ENCODE measurements at regions not wholly inside any gene's neighbourhood (a gene's known extent, or its start where the extent isn't known, plus 50 kb on each side); places are given as distances from the start of the nearest gene placed in this dataset.
A peak's percentile ranks its signal among the peaks of the same experiment; 100 is the strongest.

DNA sequence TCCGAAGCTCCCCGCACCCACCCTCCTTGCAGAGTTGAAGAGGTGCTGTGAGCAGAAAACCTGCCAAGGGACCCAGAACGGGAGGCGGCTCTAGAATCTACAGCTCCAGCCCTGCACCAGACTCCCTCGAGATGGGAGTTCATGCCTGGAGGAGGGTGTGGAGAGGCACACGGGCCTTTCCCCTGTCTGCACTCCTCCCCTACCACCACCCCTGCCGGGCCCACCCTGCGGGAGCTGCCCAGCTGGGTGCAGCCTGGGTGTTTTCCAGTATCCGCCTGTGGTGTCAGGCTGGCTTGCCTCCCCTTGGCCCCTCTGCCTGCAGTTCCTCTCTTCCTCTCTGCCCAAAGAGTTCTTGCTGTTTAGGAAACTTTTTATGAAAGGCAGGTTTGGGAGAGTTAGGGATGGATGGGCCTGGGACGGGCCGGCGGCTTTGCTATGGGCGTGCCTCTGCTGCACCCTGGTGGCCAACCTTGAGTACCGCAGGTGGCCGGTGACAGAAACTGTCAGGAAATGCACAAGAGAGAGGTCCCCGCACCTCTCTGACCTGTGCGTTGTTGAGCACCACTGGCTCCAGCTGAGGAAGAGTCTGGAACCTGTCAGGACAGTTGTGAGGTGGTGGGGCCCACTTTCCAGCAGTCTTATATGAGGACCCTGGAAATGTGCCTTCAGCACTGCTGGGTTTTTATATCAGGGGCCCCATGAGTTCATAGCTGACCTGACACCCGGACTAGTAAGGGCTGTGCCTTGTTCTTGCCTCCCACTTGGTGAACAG, 354.1 kb downstream of the SEC14L1 start (continued):
- peak; percentile 77; the same call in 1 of the 2 replicates for TF ChIP-seq ZBED4 (CRISPR knock-in tag; IDR thresholded peaks at IDR 0.05; ENCODE audit: borderline replicate concordance)
- TF ChIP-seq ZNF776 (CRISPR knock-in tag; IDR thresholded peaks at IDR 0.05), result peak; percentile 73; the same call in 1 of the 2 replicates
- no peak for TF ChIP-seq MED8 (CRISPR knock-in tag; IDR thresholded peaks at IDR 0.05; ENCODE audit: insufficient replicate concordance)
- TF ChIP-seq ZNF615 (CRISPR knock-in tag; IDR thresholded peaks at IDR 0.05; ENCODE audit: borderline replicate concordance), result 0 out of 2 replicates have a peak, but pooled peaks have one; percentile 49
- peak; percentile 80 for TF ChIP-seq NRL (CRISPR knock-in tag; IDR thresholded peaks at IDR 0.05; ENCODE audit: borderline replicate concordance)
- TF ChIP-seq MXI1 (IDR thresholded peaks at IDR 0.05; ENCODE audit: borderline replicate concordance, low read depth, low read length), result 0 out of 3 replicates have a peak, but pooled peaks have one; percentile 20
- peak; percentile 47; the same call in 1 of the 2 replicates for TF ChIP-seq MEIS2 (CRISPR knock-in tag; IDR thresholded peaks at IDR 0.05)
- peak; percentile 39 for TF ChIP-seq SAP130 (CRISPR knock-in tag; IDR thresholded peaks at IDR 0.05; ENCODE audit: low read depth)
- no peak for TF ChIP-seq ONECUT2 (CRISPR knock-in tag; IDR thresholded peaks at IDR 0.05)
- TF ChIP-seq ERF (CRISPR knock-in tag; IDR thresholded peaks at IDR 0.05), result peak; percentile 86; the same call in 1 of the 2 replicates
- peak; percentile 42; the same call in 1 of the 2 replicates for TF ChIP-seq JUN (CRISPR knock-in tag; IDR thresholded peaks at IDR 0.05)
- TF ChIP-seq, protein P1, sequence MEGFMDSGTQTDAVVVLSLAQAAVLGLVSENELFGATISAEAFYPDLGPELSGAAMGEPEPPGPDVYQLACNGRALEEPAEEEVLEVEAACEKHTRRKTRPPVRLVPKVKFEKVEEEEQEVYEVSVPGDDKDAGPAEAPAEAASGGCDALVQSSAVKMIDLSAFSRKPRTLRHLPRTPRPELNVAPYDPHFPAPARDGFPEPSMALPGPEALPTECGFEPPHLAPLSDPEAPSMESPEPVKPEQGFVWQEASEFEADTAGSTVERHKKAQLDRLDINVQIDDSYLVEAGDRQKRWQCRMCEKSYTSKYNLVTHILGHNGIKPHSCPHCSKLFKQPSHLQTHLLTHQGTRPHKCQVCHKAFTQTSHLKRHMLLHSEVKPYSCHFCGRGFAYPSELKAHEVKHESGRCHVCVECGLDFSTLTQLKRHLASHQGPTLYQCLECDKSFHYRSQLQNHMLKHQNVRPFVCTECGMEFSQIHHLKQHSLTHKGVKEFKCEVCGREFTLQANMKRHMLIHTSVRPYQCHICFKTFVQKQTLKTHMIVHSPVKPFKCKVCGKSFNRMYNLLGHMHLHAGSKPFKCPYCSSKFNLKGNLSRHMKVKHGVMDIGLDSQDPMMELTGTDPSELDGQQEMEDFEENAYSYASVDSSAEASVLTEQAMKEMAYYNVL (CRISPR knock-in tag; IDR thresholded peaks at IDR 0.05; ENCODE audit: borderline replicate concordance), result peak; percentile 74
- no peak for TF ChIP-seq ZNF800 (CRISPR knock-in tag; IDR thresholded peaks at IDR 0.05)
- TF ChIP-seq, protein P2, sequence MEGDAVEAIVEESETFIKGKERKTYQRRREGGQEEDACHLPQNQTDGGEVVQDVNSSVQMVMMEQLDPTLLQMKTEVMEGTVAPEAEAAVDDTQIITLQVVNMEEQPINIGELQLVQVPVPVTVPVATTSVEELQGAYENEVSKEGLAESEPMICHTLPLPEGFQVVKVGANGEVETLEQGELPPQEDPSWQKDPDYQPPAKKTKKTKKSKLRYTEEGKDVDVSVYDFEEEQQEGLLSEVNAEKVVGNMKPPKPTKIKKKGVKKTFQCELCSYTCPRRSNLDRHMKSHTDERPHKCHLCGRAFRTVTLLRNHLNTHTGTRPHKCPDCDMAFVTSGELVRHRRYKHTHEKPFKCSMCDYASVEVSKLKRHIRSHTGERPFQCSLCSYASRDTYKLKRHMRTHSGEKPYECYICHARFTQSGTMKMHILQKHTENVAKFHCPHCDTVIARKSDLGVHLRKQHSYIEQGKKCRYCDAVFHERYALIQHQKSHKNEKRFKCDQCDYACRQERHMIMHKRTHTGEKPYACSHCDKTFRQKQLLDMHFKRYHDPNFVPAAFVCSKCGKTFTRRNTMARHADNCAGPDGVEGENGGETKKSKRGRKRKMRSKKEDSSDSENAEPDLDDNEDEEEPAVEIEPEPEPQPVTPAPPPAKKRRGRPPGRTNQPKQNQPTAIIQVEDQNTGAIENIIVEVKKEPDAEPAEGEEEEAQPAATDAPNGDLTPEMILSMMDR (CRISPR knock-in tag; IDR thresholded peaks at IDR 0.05), result peak; percentile 97
- no peak for TF ChIP-seq FOXM1 (CRISPR knock-in tag; IDR thresholded peaks at IDR 0.05)
- TF ChIP-seq, protein P3, sequence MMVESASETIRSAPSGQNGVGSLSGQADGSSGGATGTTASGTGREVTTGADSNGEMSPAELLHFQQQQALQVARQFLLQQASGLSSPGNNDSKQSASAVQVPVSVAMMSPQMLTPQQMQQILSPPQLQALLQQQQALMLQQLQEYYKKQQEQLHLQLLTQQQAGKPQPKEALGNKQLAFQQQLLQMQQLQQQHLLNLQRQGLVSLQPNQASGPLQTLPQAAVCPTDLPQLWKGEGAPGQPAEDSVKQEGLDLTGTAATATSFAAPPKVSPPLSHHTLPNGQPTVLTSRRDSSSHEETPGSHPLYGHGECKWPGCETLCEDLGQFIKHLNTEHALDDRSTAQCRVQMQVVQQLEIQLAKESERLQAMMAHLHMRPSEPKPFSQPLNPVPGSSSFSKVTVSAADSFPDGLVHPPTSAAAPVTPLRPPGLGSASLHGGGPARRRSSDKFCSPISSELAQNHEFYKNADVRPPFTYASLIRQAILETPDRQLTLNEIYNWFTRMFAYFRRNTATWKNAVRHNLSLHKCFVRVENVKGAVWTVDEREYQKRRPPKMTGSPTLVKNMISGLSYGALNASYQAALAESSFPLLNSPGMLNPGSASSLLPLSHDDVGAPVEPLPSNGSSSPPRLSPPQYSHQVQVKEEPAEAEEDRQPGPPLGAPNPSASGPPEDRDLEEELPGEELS (CRISPR knock-in tag; IDR thresholded peaks at IDR 0.05), result peak; percentile 31; the same call in 1 of the 2 replicates

Measured in HepG2 (cell line).